H1 (cell line): ENCODE measurements at regions not wholly inside any gene's neighbourhood (a gene's known extent, or its start where the extent isn't known, plus 50 kb on each side); places are given as distances from the start of the nearest gene placed in this dataset.

Experiments
- CTCF ChIA-PET: fragments of 300-600 bp; sonication (Branson Sonifier 250); formaldehyde crosslinking; loops from one replicate; lab custom pipeline; 2021; ENCODE audit not compliant: partially characterized antibody; lab: Charles Lee
- POLR2A ChIA-PET: fragments of 300-600 bp; sonication (Branson Sonifier 250); formaldehyde crosslinking; loops from one replicate; lab custom pipeline; 2021; ENCODE audit warnings: inconsistent platforms; ENCODE audit not compliant: partially characterized antibody; lab: Charles Lee
- DNase-seq, 2 experiments: peaks; one replicate each; pipeline versions ENCODE4 v3.0.0 to v3.0.0-alpha.2; 2010 to 2022; ENCODE audit warnings: low spot score in 2 of 2, low read depth in 1 of 2, mixed read lengths in 1 of 2
- FAIRE-seq: peaks from 2 replicates; lab custom pipeline; 2011; peaks lifted over from hg19 to GRCh38; lab: Jason Lieb, UNC
- H2AFZ ChIP-seq: 2 replicates; pipeline ENCODE4 v1.8.1; 2012; ENCODE audit warnings: low read length, inconsistent platforms
- H2AK5ac ChIP-seq: 2 replicates; pipeline ENCODE4 v1.6.1; 2013; ENCODE audit warnings: low read depth, low read length
- H2BK120ac ChIP-seq: replicated peaks from 2 replicates; pipeline ENCODE3; 2013; ENCODE audit warnings: low read depth, low read length, inconsistent platforms
- H2BK12ac ChIP-seq: 2 replicates; pipeline ENCODE4 v1.6.1; 2013; ENCODE audit warnings: low read depth, low read length
- H2BK15ac ChIP-seq: 2 replicates; pipeline ENCODE4 v1.6.1; 2013; ENCODE audit warnings: low read length
- H2BK20ac ChIP-seq: 2 replicates; pipeline ENCODE4 v1.6.1; 2013; ENCODE audit warnings: low read length
- H2BK5ac ChIP-seq: 2 replicates; pipeline ENCODE4 v1.6.1; 2013; ENCODE audit warnings: low read depth, low read length
- H3K14ac ChIP-seq: 2 replicates; pipeline ENCODE4 v1.6.1; 2013; ENCODE audit warnings: inconsistent platforms; ENCODE audit not compliant: insufficient read length
- H3K18ac ChIP-seq: 2 replicates; pipeline ENCODE4 v1.6.1; 2013; ENCODE audit warnings: low read length; ENCODE audit errors: extremely low read depth
- H3K23ac ChIP-seq: 2 replicates; pipeline ENCODE4 v1.6.1; 2013; ENCODE audit warnings: inconsistent platforms; ENCODE audit not compliant: insufficient read length
- H3K23me2 ChIP-seq: 2 replicates; pipeline ENCODE4 v1.6.1; 2013; ENCODE audit warnings: low read depth, low read length
- H3K27ac ChIP-seq: 2 replicates; pipeline ENCODE4 v1.6.1; 2011; ENCODE audit warnings: low read depth, low read length, inconsistent platforms
- H3K27me3 ChIP-seq, 4 experiments: replicated peaks in 1 of 4; 1 replicate in 1 of 4; 2 replicates in 3 of 4; pipeline versions ENCODE4 v1.6.1 to v1.8.1; 2011 to 2013; ENCODE audit warnings: low read length in 3 of 4, mild to moderate bottlenecking in 3 of 4, inconsistent platforms in 2 of 4, mixed read lengths in 2 of 4, moderate library complexity in 1 of 4; ENCODE audit not compliant: control insufficient read depth in 3 of 4, insufficient read depth in 3 of 4; ENCODE audit errors: extremely low read depth in 1 of 4
- H3K36me3 ChIP-seq, 4 experiments: 2 replicates each; pipeline versions ENCODE4 v1.6.1 to v1.8.1; 2011 to 2013; ENCODE audit warnings: mild to moderate bottlenecking in 4 of 4, low read length in 3 of 4, moderate library complexity in 2 of 4, control low read depth in 1 of 4, inconsistent platforms in 1 of 4; ENCODE audit not compliant: insufficient read depth in 4 of 4, control insufficient read depth in 2 of 4
- H3K4ac ChIP-seq: replicated peaks from 2 replicates; pipeline ENCODE3; 2013; ENCODE audit warnings: low read length, low read depth, mixed read lengths, inconsistent platforms; ENCODE audit not compliant: insufficient read length
- H3K4me1 ChIP-seq, 4 experiments: replicated peaks in 1 of 4; 1 replicate in 1 of 4; 2 replicates in 3 of 4; pipeline versions ENCODE4 v1.6.1 to v1.8.1; 2011 to 2013; ENCODE audit warnings: low read length in 3 of 4, inconsistent platforms in 2 of 4, mixed read lengths in 1 of 4; ENCODE audit not compliant: insufficient read depth in 4 of 4, control insufficient read depth in 3 of 4
- H3K4me2 ChIP-seq, 2 experiments: 2 replicates each; pipeline versions ENCODE4 v1.6.1 to v1.8.1; 2011 to 2013; ENCODE audit warnings: low read depth in 2 of 2, low read length in 2 of 2, control low read depth in 1 of 2, inconsistent platforms in 1 of 2, mild to moderate bottlenecking in 1 of 2; ENCODE audit not compliant: insufficient read depth in 1 of 2
- H3K4me3 ChIP-seq, 4 experiments: fragments of 200-600, 300-600 bp in 1 of 4; sonication (generic), shearing (Covaris generic), sonication (Bioruptor Twin) in 1 of 4; 2 replicates each; pipeline versions ENCODE4 v1.5.1 to v1.8.1; 2011 to 2016; ENCODE audit warnings: low read length in 4 of 4, low read depth in 3 of 4, control low read depth in 2 of 4, inconsistent platforms in 2 of 4, mild to moderate bottlenecking in 2 of 4, mixed read lengths in 1 of 4, moderate library complexity in 1 of 4; ENCODE audit not compliant: insufficient read depth in 2 of 4; ENCODE audit errors: extremely low read depth in 1 of 4
- H3K56ac ChIP-seq: replicated peaks from 2 replicates; pipeline ENCODE3; 2013; ENCODE audit warnings: low read depth, mild to moderate bottlenecking, mixed read lengths, low read length, inconsistent platforms; ENCODE audit not compliant: insufficient read length
- H3K79me1 ChIP-seq: 2 replicates; pipeline ENCODE4 v1.6.1; 2013; ENCODE audit warnings: low read depth, low read length, control low read depth
- H3K79me2 ChIP-seq, 2 experiments: 2 replicates each; pipeline versions ENCODE4 v1.6.1 to v1.8.1; 2012 to 2013; ENCODE audit warnings: low read length in 2 of 2, mild to moderate bottlenecking in 2 of 2, inconsistent platforms in 1 of 2; ENCODE audit not compliant: insufficient read depth in 2 of 2, control insufficient read depth in 1 of 2
- H3K9ac ChIP-seq, 4 experiments: replicated peaks in 1 of 4; 1 replicate in 1 of 4; 2 replicates in 3 of 4; pipeline versions ENCODE4 v1.6.1 to v1.8.1; 2011 to 2013; ENCODE audit warnings: low read depth in 3 of 4, low read length in 3 of 4, control low read depth in 2 of 4, mild to moderate bottlenecking in 2 of 4, moderate library complexity in 2 of 4, inconsistent platforms in 1 of 4; ENCODE audit errors: extremely low read depth in 1 of 4
- H3K9me3 ChIP-seq, 2 experiments: 2 replicates each; pipeline versions ENCODE4 v1.6.1 to v1.8.1; 2012 to 2013; ENCODE audit warnings: mild to moderate bottlenecking in 2 of 2, moderate library complexity in 2 of 2, control low read depth in 1 of 2, inconsistent platforms in 1 of 2, low read depth in 1 of 2, low read length in 1 of 2, mixed read lengths in 1 of 2; ENCODE audit not compliant: insufficient read depth in 2 of 2
- H4K20me1 ChIP-seq, 2 experiments: replicated peaks in 1 of 2; 2 replicates each; pipeline versions ENCODE3 to v1.8.1; 2011 to 2013; ENCODE audit warnings: inconsistent platforms in 2 of 2, low read length in 2 of 2, mild to moderate bottlenecking in 1 of 2; ENCODE audit not compliant: insufficient read depth in 2 of 2, control insufficient read depth in 1 of 2
- H4K5ac ChIP-seq: 2 replicates; pipeline ENCODE4 v1.6.1; 2013; ENCODE audit warnings: low read length, low read depth, mixed read lengths, inconsistent platforms; ENCODE audit not compliant: insufficient read length
- H4K8ac ChIP-seq: 2 replicates; pipeline ENCODE4 v1.8.0; 2013; ENCODE audit warnings: mild to moderate bottlenecking, moderate library complexity, low read length, inconsistent platforms; ENCODE audit not compliant: insufficient read depth; ENCODE audit errors: extremely low read depth
- H4K91ac ChIP-seq: replicated peaks from 2 replicates; pipeline ENCODE3; 2013; ENCODE audit warnings: low read length, mixed read lengths, inconsistent platforms; ENCODE audit not compliant: insufficient read length
- CTCF ChIP-seq, 3 experiments: IDR thresholded peaks; 1 replicate in 2 of 3; 2 replicates in 1 of 3; pipeline versions ENCODE4 v1.5.1 to v1.6.1; 2011; ENCODE audit warnings: low read length in 3 of 3, mild to moderate bottlenecking in 3 of 3, inconsistent platforms in 2 of 3, low read depth in 1 of 3, moderate library complexity in 1 of 3; ENCODE audit not compliant: insufficient read depth in 1 of 3; ENCODE audit errors: control extremely low read depth in 1 of 3
- RAD21 ChIP-seq, 2 experiments: IDR thresholded peaks in 1 of 2; conservative IDR thresholded peaks in 1 of 2; 2 replicates each; pipeline ENCODE4 v1.6.1; 2011; ENCODE audit warnings: low read depth in 2 of 2, low read length in 2 of 2, improper control_type of control experiment in 1 of 2, inconsistent platforms in 1 of 2, mild to moderate bottlenecking in 1 of 2, moderate library complexity in 1 of 2
- RNF2 ChIP-seq: fragments of 200-900, 300-1000 bp; sonication (generic); IDR thresholded peaks from 2 replicates; pipeline ENCODE4 v1.7.1; 2016; ENCODE audit warnings: borderline replicate concordance, low read depth, mild to moderate bottlenecking, antibody characterized with exemption, low read length; ENCODE audit not compliant: poor library complexity, severe bottlenecking; ENCODE audit errors: missing control alignments
- WGBS, 2 experiments: shearing (Covaris generic) in 1 of 2; methylation state at CpG; one replicate each; pipeline versions ENCODE4 v1.1.6 to v1.1.7; 2013 to 2015; ENCODE audit warnings: low lambda C conversion rate in 2 of 2, mixed read lengths in 2 of 2, inconsistent platforms in 1 of 2, low coverage in 1 of 2, missing lambda C conversion rate in 1 of 2; ENCODE audit not compliant: insufficient replicate concordance in 2 of 2, insufficient coverage in 1 of 2, insufficient read length in 1 of 2; ENCODE audit errors: extremely low coverage in 1 of 2, missing lambda C conversion rate in 1 of 2; 5-methylcytosine and 5-hydroxymethylcytosine counted together

DNA sequence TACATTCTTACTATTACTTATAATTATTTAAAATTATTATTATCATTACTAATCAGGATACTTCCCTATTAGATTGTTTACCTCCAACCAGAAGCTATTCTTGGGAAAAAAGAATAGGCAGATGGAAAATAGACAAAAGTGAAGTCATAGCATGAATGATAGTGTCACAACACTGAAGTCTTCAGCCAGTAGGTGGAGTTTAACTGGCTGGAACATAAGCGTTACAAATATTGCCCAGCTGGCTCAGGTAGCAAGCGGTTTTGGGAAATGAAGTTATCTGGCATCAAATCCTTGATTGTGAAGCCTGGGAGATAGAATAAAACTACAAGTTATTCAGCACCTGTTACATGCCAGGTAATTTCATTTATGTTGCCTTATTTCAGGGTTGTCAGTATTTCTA lies 762.9 kb downstream of the C12orf50 start:
- H4K5ac ChIP-seq, result no peak overlapping the region
- no peak overlapping the region for H2BK15ac ChIP-seq
- H3K9me3 ChIP-seq, result no peaks in the 10 kb centered on the region
- no peak overlapping the region for H2BK120ac ChIP-seq
- H2BK12ac ChIP-seq, result no peak overlapping the region
- H3K18ac ChIP-seq, result no peak overlapping the region
- ChIA-PET POLR2A (interaction anchor here (1.1 kb wide), 1 partner anchor 17 kb away, joined by 3 read pairs; no protein-coding TSS in a partner anchor), CTCF (interaction anchor here (0.6 to 1.9 kb wide), 7 partner anchors 8 to 580 kb away, joined by 3 to 8 read pairs (median 3); no protein-coding TSS in a partner anchor)
- no peak overlapping the region for H2AFZ ChIP-seq
- H3K79me2 ChIP-seq, result no peaks in the 10 kb centered on the region
- no peak overlapping the region for H3K27ac ChIP-seq
- H3K4me2 ChIP-seq, result no peak overlapping the region
- no peaks in the 10 kb centered on the region for H3K36me3 ChIP-seq
- H3K23ac ChIP-seq, result no peak overlapping the region
- no peak overlapping the region for H4K8ac ChIP-seq
- H2AK5ac ChIP-seq, result no peak overlapping the region
- H3K27me3 ChIP-seq, result no peaks in the 10 kb centered on the region
- no peak overlapping the region for H3K4me3 ChIP-seq
- no peak overlapping the region for H3K56ac ChIP-seq
- no peak for FAIRE-seq
- no peaks in the 10 kb centered on the region for H4K20me1 ChIP-seq
- H3K4ac ChIP-seq, result no peak overlapping the region
- no peak overlapping the region for H4K91ac ChIP-seq
- no peak overlapping the region for H2BK20ac ChIP-seq
- H3K4me1 ChIP-seq, result no peaks in the 10 kb centered on the region
- peak in 2 of 3 experiments; percentile 9 to 33; a peak in 2 of 4 replicates for TF ChIP-seq CTCF (IDR thresholded peaks at IDR 0.05; ENCODE audit: control extremely low read depth in 1 of 3, insufficient read depth in 1 of 3, low read depth in 1 of 3, low read length in 3 of 3)
- peak; percentile 31 to 34; a peak in 3 of 4 replicates for TF ChIP-seq RAD21 (IDR thresholded peaks at IDR 0.05 in 1 of 2, conservative IDR thresholded peaks at IDR 0.05 in 1 of 2; ENCODE audit: low read depth in 2 of 2, low read length in 2 of 2)
- TF ChIP-seq RNF2, result no peak
- H3K9ac ChIP-seq, result no peak overlapping the region
- whole genome bisulfite sequencing, 2 experiments, result 76% methylated on average over 2 of the region's 2 CpGs; no CpG with 5 or more reads in 1 of the 2 experiments
- no peak overlapping the region for H2BK5ac ChIP-seq
- no peaks in the 10 kb centered on the region; the same call in 1 of the 2 replicates for H3K23me2 ChIP-seq
- H3K14ac ChIP-seq, result no peak overlapping the region
- no peaks in the 10 kb centered on the region for H3K79me1 ChIP-seq
- DNase-seq, result no peak
